GM18520 (cell line): ENCODE measurements at regions not wholly inside any gene's neighbourhood (a gene's known extent, or its start where the extent isn't known, plus 50 kb on each side); places are given as distances from the start of the nearest gene placed in this dataset.

Source experiments
- ATAC-seq: cut with Tn5 transposase; IDR thresholded peaks from one replicate; pipeline ENCODE4 v1.9.1; 2021; ENCODE audit not compliant: unreplicated experiment

- no peak for ATAC-seq
These were observed 202.2 kb upstream of the HMGA2 start for GRCh38 chr12:65622056-65622455.

- ATAC-seq, result no peak
These were observed 200.8 kb upstream of the HMGA2 start for GRCh38 chr12:65623507-65623906.

DNA sequence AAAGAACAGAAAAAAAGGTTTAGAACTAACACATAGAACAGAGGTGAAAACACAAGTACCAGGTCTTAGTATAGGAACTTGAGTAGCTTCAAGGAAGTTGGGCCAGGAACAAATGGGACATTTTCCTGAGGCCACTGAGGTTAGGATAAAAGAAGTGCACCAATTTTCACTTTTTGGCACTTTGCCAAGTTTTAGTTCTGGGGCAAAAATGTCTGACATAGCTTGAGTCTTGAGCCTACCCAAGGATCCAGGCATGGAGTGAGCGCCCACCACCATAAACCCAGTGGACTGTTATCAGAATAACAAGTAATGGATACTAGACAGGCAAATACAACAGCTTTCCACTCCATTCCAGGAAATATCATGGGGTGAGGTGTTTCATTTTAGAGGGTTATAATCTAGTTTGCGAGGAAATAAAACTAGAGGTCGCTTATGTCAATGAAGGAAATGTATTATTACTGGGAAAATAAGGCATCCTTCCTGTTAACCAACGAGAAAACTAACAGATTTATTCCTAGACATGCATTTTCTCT lies 199.7 kb upstream of the HMGA2 start:
- no peak for ATAC-seq

DNA sequence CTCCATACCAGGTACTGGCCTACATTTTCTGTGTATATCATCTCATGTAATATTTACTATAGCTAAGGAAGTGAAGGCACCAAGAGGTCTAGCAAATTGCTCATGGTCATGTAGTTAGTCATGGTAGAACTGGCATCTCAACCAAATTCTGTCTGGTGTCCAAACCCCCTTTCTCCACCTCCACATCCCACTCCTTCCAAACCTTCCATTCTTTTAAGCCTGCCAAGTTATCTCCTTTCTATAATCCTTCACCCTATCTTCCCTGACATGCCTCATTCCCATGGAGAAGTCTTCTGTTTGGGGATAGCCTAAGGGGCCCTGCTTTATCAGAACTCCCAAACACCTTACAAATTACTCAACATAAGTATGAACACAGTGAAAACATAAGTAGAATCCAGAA lies 196.2 kb upstream of the HMGA2 start:
- no peak for ATAC-seq

DNA sequence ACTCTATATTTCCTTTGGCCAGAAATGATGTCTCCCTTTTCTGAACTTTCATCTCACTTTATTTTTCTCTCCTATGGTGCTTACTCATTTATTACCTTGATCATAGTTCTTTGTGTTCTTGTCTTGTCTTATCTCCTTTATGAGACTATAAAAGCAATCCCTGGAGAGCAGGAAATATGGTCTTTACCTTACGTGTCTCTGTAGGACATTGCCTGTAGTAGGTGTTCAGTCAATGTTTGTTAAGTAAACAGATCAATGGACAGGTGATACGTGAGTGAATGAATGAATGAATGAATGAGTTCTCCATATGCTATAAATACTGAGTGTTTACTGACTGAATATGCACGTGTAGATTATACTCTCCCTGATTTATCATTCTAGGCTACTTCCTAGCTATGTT lies 193.7 kb upstream of the HMGA2 start:
- no peak for ATAC-seq

DNA sequence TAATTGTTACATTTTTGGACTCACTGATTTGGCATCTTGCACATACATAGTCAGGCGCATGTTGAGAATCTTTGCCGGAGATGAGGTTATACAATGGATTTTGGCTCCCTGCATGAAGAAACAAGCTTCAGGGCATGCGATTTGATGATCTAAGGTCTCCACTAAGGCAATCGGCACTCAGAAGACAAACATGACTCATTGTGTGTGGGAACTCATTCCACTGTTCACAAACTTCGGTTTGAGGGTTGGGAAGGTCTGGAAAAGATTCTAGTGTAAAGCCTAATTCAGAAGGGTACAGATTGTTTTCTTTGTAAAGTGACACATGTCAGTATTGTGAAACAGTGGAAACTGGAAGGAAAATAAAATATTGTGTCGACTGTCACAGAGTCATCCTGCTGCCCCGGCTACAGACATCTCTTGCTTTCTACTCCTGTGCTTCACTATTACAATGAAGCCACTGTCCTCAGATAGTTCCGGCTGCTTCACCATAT lies 192.6 kb upstream of the HMGA2 start:
- ATAC-seq, result no peak

DNA sequence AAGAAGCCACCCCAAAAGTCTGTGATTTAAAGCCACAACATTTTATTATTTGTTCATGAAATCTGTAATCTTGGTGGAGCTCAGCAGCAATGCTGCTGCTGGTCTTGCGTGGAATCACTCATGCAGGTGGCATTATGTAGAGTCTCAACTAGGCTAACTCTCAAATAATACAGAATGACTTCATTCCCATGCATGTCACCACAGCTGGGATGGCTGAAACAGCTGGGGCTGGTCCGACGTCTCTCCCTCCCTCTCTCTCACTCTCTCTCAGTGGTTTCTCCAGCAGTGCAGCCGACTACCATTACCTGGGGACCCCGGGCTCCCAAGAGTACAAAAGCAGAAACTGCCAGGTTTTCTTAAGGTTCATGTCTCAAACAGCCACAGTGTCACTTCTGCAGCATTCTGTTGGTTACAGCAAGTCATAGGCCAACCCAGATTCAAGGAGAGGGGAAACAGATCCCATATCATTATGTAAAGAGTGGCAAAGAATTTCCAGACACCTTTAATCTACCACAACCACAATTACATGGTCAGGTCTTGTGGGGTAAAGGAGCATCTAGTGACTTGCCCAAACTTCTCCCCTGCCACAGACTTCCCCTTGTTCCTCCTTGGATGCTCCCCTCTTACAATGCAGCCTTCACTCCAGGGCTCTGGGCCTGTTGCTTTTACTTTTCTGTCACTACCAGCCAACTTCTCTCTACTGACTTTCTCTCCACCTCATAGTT lies 192.0 kb upstream of the HMGA2 start:
- ATAC-seq, result no peak

GRCh38 chr12:65634061-65634460 lies 190.2 kb upstream of the HMGA2 start:
- no peak for ATAC-seq

- ATAC-seq, result no peak
These were observed 189.5 kb upstream of the HMGA2 start for GRCh38 chr12:65634626-65635331.

DNA sequence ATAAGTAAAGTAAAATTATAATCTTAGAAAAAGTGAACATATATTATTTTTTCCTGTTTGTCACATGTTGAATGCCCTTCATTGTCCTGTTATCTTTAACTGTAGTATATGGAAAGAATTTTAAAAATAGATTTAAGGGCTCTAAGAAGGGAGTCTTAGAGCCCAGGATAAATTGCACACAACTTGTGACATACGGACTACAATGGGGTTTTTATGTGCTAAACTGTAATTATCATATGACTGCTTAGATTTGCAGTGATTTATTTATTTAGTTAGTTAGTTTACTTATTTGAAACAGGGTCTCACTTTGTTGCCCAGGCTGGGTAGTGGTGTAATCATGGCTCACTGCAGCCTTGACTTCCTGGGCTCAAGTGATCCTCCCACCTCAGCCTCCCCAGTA lies 187.8 kb upstream of the HMGA2 start:
- no peak for ATAC-seq

DNA sequence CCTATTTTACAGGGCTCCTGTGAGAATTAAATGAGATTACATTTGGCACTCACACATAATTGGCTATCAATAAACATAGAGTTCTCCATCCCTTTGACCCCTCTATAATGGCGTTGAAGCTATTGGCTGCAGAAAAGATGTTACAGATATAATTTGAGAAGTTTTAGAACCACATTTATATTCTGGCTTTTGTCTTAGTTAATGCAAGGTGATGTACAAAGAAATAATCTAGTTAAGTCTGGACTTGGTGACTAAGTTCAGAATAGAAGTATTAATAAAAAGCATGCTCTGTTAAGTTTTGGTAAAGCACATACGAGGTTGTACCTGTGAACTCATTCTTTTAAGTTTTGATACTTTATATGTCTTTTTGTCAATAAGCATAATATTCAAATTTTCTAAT lies 187.1 kb upstream of the HMGA2 start:
- ATAC-seq, result no peak

GRCh38 chr12:65637774-65638173 lies 186.5 kb upstream of the HMGA2 start:
- no peak for ATAC-seq

- no peak for ATAC-seq
These were observed 186.0 kb upstream of the HMGA2 start for GRCh38 chr12:65638324-65638723.

DNA sequence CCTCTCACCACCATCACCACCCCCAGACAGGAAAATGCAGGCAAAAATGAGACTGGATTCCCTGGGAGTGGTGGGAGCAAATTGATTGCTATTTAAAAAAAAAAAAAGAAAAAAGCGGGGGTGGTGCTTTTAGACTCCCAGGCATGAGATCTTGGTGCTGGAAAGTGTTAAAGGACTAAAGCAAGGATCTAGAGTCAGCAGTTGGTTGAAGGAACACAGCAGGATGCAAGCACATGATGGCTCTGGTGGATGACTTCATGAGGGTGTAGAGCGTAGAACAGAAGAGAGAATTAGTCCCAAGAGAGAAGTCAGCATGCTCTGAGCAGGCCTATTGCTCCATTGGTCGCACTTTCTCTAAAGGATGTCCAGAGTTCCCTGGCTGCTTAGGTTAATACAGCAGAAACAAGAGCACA lies 183.8 kb upstream of the HMGA2 start:
- no peak for ATAC-seq

GRCh38 chr12:65642061-65642661 lies 182.1 kb upstream of the HMGA2 start:
- ATAC-seq, result no peak

DNA sequence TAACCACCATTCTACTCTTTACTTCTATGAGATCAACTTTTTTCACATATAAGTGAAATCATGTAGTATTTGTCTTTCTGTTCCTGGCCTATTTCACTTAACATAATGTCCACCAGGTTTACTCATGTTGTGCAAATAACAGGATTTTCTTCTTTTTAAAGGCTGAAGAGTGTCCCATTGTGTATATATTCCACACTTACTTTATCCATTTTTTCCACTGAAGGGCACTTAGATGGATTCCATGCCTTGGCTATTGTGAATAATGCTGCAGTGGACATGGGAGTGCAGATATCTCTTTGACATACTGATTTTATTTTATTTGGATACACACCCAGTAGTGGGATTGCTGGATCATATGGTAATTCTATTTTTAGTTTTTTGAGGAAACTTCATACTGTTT lies 181.1 kb upstream of the HMGA2 start:
- ATAC-seq, result no peak

GRCh38 chr12:65643595-65644386 lies 180.5 kb upstream of the HMGA2 start:
- no peak for ATAC-seq

GRCh38 chr12:65646127-65646643 lies 178.1 kb upstream of the HMGA2 start:
- no peak for ATAC-seq

- no peak for ATAC-seq
These were observed 177.2 kb upstream of the HMGA2 start for GRCh38 chr12:65647074-65647473.

- no peak for ATAC-seq
These were observed 175.8 kb upstream of the HMGA2 start for GRCh38 chr12:65648461-65648860.

DNA sequence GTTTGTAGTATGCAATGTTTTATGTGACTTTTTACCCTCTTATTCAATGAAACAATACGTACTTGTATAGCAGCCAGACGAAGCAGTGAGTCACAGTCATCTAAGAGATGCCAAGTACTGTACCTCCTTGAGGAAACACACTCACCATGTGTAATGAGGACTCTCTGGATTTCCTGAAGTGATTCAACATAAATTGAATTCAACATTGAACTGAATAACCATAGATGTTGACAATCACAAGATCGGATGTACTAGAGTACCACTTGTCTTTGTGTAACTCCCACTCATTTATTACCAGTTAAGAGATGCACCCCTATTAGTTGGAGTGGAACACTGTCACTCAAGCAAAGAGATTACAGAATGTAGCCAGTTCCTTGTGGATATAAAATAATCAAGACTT lies 175.2 kb upstream of the HMGA2 start:
- ATAC-seq, result no peak
